Lung (tissue), 11 donors: ENCODE measurements at regions not wholly inside any gene's neighbourhood (a gene's known extent, or its start where the extent isn't known, plus 50 kb on each side); places are given as distances from the start of the nearest gene placed in this dataset.
"Not testable (repeated sequence)": the region's sequence is repeated elsewhere in the genome, so short reads cannot be mapped to it uniquely, and the experiment has no call there.

Experiments
- ATAC-seq: fragments of 200-7000 bp; cut with Tn5 transposase; one replicate; pipeline ENCODE4 v1.9.1; 2020; ENCODE audit warnings: moderate number of reproducible peaks; ENCODE audit not compliant: insufficient read depth, low FRiP score
- DNase-seq, 3 donors: peaks; one replicate each; pipeline ENCODE4 v3.0.0-alpha.2; 2013 to 2017
- H3K27ac ChIP-seq, 2 donors: one replicate each; pipeline ENCODE4 v1.5.1; 2013; ENCODE audit warnings: mild to moderate bottlenecking in 2 of 2, moderate library complexity in 2 of 2, control low read depth in 1 of 2, inconsistent platforms in 1 of 2, low read depth in 1 of 2, low read length in 1 of 2
- H3K27me3 ChIP-seq, 3 donors: one replicate each; pipeline ENCODE4 v1.5.1; 2013; ENCODE audit warnings: low read length in 2 of 3; ENCODE audit not compliant: control insufficient read depth in 3 of 3, insufficient read depth in 3 of 3
- H3K36me3 ChIP-seq, 4 donors: one replicate each; pipeline ENCODE4 v1.5.1; 2013; ENCODE audit warnings: low read length in 4 of 4, mild to moderate bottlenecking in 1 of 4, moderate library complexity in 1 of 4; ENCODE audit not compliant: control insufficient read depth in 4 of 4, insufficient read depth in 4 of 4
- H3K4me1 ChIP-seq, 5 donors: one replicate each; pipeline ENCODE4 v1.5.1; 2013; ENCODE audit warnings: low read length in 5 of 5, mild to moderate bottlenecking in 2 of 5, moderate library complexity in 1 of 5; ENCODE audit not compliant: control insufficient read depth in 5 of 5, insufficient read depth in 5 of 5
- H3K4me3 ChIP-seq: one replicate; pipeline ENCODE4 v1.5.1; 2013; ENCODE audit warnings: mild to moderate bottlenecking, control low read depth, moderate library complexity
- H3K9ac ChIP-seq, 2 donors: one replicate each; pipeline ENCODE4 v1.5.1; 2013; ENCODE audit warnings: low read length in 2 of 2, control low read depth in 1 of 2; ENCODE audit not compliant: insufficient read depth in 1 of 2
- H3K9me3 ChIP-seq, 4 donors: one replicate each; pipeline ENCODE4 v1.5.1; 2013; ENCODE audit warnings: low read length in 3 of 4, mild to moderate bottlenecking in 1 of 4, moderate library complexity in 1 of 4; ENCODE audit not compliant: control insufficient read depth in 4 of 4, insufficient read depth in 3 of 4
- CTCF ChIP-seq: IDR thresholded peaks from 2 replicates; pipeline ENCODE4 v1.5.1; 2012; ENCODE audit warnings: mild to moderate bottlenecking; ENCODE audit errors: control extremely low read depth, extremely low read depth
- WGBS, 2 donors: extraction: QIAGEN DNeasy Blood & Tissue Kit; methylation state at CpG; one replicate each; pipeline ENCODE4 v1.1.7; 2013; 5-methylcytosine and 5-hydroxymethylcytosine counted together
- donor health status: control.
- donor health status: control.
- donor health status: Bipolar disorder and iron deficiency.
- donor health status: healthy.
- donor health status: DM: yes; HTN: yes; CAD: no.

- H3K9ac ChIP-seq = no peak overlapping the region
- 79 to 86% methylated on average over 3 of the region's 3 CpGs for WGBS, 2 donors
- no peaks in the 10 kb centered on the region for H3K27me3 ChIP-seq
- H3K4me1 ChIP-seq = no peaks in the 10 kb centered on the region
- no peak overlapping the region for H3K4me3 ChIP-seq
- DNase-seq = no peak
- H3K36me3 ChIP-seq = no peaks in the 10 kb centered on the region
- ATAC-seq = no peak
- H3K27ac ChIP-seq = no peak overlapping the region
- peaks cover 0 to 2% (median 0%) of the 10 kb centered on the region in 4 donors for H3K9me3 ChIP-seq
- TF ChIP-seq CTCF = no peak
These were observed 168.4 kb upstream of the NPY2R start for GRCh38 chr4:155040031-155040430.

GRCh38 chr4:155042014-155042413 lies 166.4 kb upstream of the NPY2R start:
- no peaks in the 10 kb centered on the region for H3K36me3 ChIP-seq
- H3K4me3 ChIP-seq = no peak overlapping the region
- TF ChIP-seq CTCF = no peak
- no peak for ATAC-seq
- H3K4me1 ChIP-seq = no peaks in the 10 kb centered on the region
- H3K9me3 ChIP-seq = no peaks in the 10 kb centered on the region
- no peak overlapping the region for H3K27ac ChIP-seq
- 39 to 52% methylated on average over 2 of the region's 2 CpGs for WGBS, 2 donors
- no peak overlapping the region for H3K9ac ChIP-seq
- H3K27me3 ChIP-seq = no peaks in the 10 kb centered on the region
- no peak for DNase-seq

GRCh38 chr4:155044251-155044650 lies 164.2 kb upstream of the NPY2R start:
- not testable (repeated sequence) for H3K27ac ChIP-seq, H3K9me3 ChIP-seq
- WGBS, 2 donors = 95% methylated on average over 22 of the region's 22 CpGs

GRCh38 chr4:155047755-155048154 lies 160.7 kb upstream of the NPY2R start:
- no peak for TF ChIP-seq CTCF
- no peaks in the 10 kb centered on the region for H3K36me3 ChIP-seq

More at GRCh38 chr4:155044251-155044650, 164.2 kb upstream of the NPY2R start:
- H3K4me3 ChIP-seq, DNase-seq, H3K9ac ChIP-seq, H3K36me3 ChIP-seq, H3K4me1 ChIP-seq, H3K27me3 ChIP-seq, ATAC-seq: not testable (repeated sequence)

DNA sequence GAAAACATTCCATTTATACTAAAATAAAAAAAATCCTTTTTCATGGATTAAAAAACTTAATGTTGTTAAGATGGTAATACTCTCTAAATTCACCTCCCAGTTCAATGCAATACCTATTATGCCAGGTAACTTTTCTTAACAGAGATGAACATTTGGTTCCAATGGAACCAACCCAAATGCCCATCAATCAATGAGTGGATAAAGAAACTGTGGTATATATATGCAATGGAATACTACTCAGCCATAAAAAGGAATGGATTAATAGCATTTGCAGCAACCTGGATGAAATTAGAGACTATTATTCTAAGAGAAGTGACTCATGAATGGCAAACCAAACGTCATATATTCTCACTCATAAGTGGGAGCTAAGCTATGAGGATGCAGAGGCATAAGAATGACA lies 154.4 kb upstream of the NPY2R start:
- H3K9ac ChIP-seq, H3K9me3 ChIP-seq, H3K4me3 ChIP-seq, ATAC-seq, H3K36me3 ChIP-seq, H3K27me3 ChIP-seq, H3K27ac ChIP-seq, H3K4me1 ChIP-seq, DNase-seq: not testable (repeated sequence)
- WGBS, 2 donors = 75 to 92% methylated on average over 1 of the region's 1 CpG

More at GRCh38 chr4:155047755-155048154, 160.7 kb upstream of the NPY2R start:
- ATAC-seq = no peak
- no peak for DNase-seq
- Histone ChIP-seq H3K27me3 (no peaks in the 10 kb centered on the region), H3K4me1 (no peaks in the 10 kb centered on the region), H3K9ac (no peak overlapping the region), H3K27ac (no peak overlapping the region), H3K4me3 (no peak overlapping the region), H3K9me3 (peaks cover 0 to 2% (median 0%) of the 10 kb centered on the region in 4 donors)
- 82 to 91% methylated on average over 2 of the region's 2 CpGs for WGBS, 2 donors
